ENCODE measurements at regions not wholly inside any gene's neighbourhood (a gene's known extent, or its start where the extent isn't known, plus 50 kb on each side); places are given as distances from the start of the nearest gene placed in this dataset.

DNA sequence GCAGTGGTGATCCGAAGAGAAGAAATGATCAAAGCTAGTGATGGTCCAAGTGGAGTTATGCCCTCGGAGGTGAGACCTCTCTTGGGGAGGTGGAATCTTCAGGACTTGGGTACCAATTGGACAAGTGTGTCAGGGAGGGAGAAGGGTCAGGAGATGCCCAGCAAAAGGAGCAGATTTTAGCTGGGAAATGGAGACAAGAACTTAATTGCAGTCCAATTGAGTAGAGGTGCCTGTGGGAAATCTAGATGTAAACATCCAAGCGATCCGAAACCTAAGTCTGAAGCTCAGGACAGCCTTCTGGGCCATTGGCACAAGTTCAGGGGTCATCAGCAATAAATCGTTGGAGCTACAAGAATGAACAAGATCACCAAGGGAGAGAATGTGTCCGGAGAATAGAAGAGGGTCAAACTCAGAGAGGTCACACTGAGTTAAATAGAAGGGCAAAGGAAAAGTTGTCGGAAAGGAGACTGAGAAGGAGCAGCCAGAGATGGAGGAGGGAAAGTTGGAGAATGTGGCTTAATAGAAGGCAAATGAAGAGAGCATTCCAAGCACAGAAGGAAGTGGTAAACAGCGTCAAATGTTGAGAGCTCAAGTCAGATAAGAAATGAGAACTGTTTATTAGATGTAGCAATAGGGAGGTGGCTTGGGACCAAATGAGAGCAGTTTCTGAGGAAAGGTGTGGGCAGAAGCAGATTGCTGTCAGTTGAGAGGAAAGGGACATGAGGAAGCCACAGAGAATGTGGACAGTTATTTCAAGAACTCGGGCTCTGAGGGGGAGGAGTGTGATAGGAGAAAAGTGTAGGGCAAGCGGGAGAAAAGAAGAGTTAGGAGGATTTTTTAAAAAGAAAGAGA, 64.2 kb upstream of the FNDC3B start:
- ATAC-seq, result no peak
- TF ChIP-seq ZC3H10 (CRISPR knock-in tag; IDR thresholded peaks at IDR 0.05), result no peak
- no peak for TF ChIP-seq ZNF565 (CRISPR knock-in tag; conservative IDR thresholded peaks at IDR 0.05; ENCODE audit: low read depth)

DNA sequence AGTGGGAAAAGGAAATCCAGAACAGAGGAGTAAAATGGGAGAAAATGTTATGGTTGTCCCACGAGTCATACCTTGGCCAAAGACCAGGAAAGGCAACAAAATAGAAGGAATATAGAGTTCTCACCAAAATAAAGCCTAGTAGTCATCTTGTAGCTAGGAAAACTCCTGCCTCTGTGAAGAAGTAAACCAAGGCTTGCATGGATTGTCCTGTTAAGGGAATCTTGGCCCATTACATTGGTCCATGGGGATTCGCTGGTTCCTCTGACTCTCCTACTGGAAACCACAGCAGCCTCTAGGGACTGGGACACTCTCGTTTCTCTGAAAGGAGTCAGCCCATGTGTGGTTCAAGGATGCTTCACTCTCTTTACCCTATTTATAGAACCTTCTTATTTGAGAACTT, 62.9 kb upstream of the FNDC3B start:
- ATAC-seq, result no peak
- TF ChIP-seq, protein P1, sequence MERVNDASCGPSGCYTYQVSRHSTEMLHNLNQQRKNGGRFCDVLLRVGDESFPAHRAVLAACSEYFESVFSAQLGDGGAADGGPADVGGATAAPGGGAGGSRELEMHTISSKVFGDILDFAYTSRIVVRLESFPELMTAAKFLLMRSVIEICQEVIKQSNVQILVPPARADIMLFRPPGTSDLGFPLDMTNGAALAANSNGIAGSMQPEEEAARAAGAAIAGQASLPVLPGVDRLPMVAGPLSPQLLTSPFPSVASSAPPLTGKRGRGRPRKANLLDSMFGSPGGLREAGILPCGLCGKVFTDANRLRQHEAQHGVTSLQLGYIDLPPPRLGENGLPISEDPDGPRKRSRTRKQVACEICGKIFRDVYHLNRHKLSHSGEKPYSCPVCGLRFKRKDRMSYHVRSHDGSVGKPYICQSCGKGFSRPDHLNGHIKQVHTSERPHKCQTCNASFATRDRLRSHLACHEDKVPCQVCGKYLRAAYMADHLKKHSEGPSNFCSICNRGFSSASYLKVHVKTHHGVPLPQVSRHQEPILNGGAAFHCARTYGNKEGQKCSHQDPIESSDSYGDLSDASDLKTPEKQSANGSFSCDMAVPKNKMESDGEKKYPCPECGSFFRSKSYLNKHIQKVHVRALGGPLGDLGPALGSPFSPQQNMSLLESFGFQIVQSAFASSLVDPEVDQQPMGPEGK (CRISPR knock-in tag; IDR thresholded peaks at IDR 0.05; ENCODE audit: borderline replicate concordance), result no peak
- TF ChIP-seq, protein P2, sequence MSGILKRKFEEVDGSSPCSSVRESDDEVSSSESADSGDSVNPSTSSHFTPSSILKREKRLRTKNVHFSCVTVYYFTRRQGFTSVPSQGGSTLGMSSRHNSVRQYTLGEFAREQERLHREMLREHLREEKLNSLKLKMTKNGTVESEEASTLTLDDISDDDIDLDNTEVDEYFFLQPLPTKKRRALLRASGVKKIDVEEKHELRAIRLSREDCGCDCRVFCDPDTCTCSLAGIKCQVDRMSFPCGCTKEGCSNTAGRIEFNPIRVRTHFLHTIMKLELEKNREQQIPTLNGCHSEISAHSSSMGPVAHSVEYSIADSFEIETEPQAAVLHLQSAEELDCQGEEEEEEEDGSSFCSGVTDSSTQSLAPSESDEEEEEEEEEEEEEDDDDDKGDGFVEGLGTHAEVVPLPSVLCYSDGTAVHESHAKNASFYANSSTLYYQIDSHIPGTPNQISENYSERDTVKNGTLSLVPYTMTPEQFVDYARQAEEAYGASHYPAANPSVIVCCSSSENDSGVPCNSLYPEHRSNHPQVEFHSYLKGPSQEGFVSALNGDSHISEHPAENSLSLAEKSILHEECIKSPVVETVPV (CRISPR knock-in tag; IDR thresholded peaks at IDR 0.05), result no peak
- TF ChIP-seq OSR1 (CRISPR knock-in tag; IDR thresholded peaks at IDR 0.05), result no peak
- TF ChIP-seq, protein P3, sequence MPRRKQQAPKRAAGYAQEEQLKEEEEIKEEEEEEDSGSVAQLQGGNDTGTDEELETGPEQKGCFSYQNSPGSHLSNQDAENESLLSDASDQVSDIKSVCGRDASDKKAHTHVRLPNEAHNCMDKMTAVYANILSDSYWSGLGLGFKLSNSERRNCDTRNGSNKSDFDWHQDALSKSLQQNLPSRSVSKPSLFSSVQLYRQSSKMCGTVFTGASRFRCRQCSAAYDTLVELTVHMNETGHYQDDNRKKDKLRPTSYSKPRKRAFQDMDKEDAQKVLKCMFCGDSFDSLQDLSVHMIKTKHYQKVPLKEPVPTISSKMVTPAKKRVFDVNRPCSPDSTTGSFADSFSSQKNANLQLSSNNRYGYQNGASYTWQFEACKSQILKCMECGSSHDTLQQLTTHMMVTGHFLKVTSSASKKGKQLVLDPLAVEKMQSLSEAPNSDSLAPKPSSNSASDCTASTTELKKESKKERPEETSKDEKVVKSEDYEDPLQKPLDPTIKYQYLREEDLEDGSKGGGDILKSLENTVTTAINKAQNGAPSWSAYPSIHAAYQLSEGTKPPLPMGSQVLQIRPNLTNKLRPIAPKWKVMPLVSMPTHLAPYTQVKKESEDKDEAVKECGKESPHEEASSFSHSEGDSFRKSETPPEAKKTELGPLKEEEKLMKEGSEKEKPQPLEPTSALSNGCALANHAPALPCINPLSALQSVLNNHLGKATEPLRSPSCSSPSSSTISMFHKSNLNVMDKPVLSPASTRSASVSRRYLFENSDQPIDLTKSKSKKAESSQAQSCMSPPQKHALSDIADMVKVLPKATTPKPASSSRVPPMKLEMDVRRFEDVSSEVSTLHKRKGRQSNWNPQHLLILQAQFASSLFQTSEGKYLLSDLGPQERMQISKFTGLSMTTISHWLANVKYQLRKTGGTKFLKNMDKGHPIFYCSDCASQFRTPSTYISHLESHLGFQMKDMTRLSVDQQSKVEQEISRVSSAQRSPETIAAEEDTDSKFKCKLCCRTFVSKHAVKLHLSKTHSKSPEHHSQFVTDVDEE (CRISPR knock-in tag; IDR thresholded peaks at IDR 0.05), result no peak
- TF ChIP-seq ZFP30 (CRISPR knock-in tag; IDR thresholded peaks at IDR 0.05), result no peak
- TF ChIP-seq PPARA (CRISPR knock-in tag; IDR thresholded peaks at IDR 0.05; ENCODE audit: borderline replicate concordance), result no peak
- no peak for TF ChIP-seq BACH2 (CRISPR knock-in tag; IDR thresholded peaks at IDR 0.05; ENCODE audit: borderline replicate concordance)
- TF ChIP-seq CSDC2 (CRISPR knock-in tag; IDR thresholded peaks at IDR 0.05), result no peak
- no peak for TF ChIP-seq ARNTL (CRISPR knock-in tag; IDR thresholded peaks at IDR 0.05; ENCODE audit: borderline replicate concordance, low read depth)
- TF ChIP-seq, protein P4, sequence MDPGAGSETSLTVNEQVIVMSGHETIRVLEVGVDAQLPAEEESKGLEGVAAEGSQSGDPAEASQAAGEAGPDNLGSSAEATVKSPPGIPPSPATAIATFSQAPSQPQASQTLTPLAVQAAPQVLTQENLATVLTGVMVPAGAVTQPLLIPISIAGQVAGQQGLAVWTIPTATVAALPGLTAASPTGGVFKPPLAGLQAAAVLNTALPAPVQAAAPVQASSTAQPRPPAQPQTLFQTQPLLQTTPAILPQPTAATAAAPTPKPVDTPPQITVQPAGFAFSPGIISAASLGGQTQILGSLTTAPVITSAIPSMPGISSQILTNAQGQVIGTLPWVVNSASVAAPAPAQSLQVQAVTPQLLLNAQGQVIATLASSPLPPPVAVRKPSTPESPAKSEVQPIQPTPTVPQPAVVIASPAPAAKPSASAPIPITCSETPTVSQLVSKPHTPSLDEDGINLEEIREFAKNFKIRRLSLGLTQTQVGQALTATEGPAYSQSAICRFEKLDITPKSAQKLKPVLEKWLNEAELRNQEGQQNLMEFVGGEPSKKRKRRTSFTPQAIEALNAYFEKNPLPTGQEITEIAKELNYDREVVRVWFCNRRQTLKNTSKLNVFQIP (CRISPR knock-in tag; IDR thresholded peaks at IDR 0.05; ENCODE audit: borderline replicate concordance, low read depth), result no peak
- TF ChIP-seq ZNF70 (CRISPR knock-in tag; IDR thresholded peaks at IDR 0.05), result no peak
- TF ChIP-seq ZC3H10 (CRISPR knock-in tag; IDR thresholded peaks at IDR 0.05), result no peak
- no peak for TF ChIP-seq ISL1 (CRISPR knock-in tag; IDR thresholded peaks at IDR 0.05)
- no peak for TF ChIP-seq RARB (CRISPR knock-in tag; IDR thresholded peaks at IDR 0.05)
- TF ChIP-seq SNAI2 (CRISPR knock-in tag; IDR thresholded peaks at IDR 0.05), result no peak
- TF ChIP-seq, protein P5, sequence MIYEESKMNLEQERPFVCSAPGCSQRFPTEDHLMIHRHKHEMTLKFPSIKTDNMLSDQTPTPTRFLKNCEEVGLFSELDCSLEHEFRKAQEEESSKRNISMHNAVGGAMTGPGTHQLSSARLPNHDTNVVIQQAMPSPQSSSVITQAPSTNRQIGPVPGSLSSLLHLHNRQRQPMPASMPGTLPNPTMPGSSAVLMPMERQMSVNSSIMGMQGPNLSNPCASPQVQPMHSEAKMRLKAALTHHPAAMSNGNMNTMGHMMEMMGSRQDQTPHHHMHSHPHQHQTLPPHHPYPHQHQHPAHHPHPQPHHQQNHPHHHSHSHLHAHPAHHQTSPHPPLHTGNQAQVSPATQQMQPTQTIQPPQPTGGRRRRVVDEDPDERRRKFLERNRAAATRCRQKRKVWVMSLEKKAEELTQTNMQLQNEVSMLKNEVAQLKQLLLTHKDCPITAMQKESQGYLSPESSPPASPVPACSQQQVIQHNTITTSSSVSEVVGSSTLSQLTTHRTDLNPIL (CRISPR knock-in tag; IDR thresholded peaks at IDR 0.05; ENCODE audit: low read depth), result no peak
- no peak for TF ChIP-seq GLIS3 (CRISPR knock-in tag; IDR thresholded peaks at IDR 0.05)

DNA sequence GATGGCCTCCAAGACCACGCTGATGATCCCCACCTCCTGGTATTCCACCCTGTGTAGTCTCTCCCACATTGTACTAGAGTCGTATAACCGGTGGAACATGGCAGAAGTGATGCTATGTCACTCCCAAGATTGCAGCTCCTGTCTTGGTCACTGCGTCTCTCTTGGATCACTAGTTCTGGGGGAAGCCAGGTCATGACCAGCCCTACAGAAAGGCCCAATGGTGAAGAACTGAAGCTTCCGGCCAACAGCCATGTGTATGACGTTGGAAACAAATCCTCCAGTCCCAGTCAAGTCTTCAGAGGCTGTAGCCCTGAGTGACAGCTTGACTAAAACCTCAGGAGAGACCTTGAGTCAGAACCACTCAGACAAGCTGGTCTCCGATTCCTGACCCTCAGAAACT, 61.9 kb upstream of the FNDC3B start:
- no peak for ATAC-seq
- TF ChIP-seq ZNF8 (CRISPR knock-in tag; IDR thresholded peaks at IDR 0.05) (no peak), SNAI2 (CRISPR knock-in tag; IDR thresholded peaks at IDR 0.05) (no peak), ISL1 (CRISPR knock-in tag; IDR thresholded peaks at IDR 0.05) (no peak)
- TF ChIP-seq, protein P3 (CRISPR knock-in tag; IDR thresholded peaks at IDR 0.05), result no peak
- TF ChIP-seq, protein P1 (CRISPR knock-in tag; IDR thresholded peaks at IDR 0.05; ENCODE audit: borderline replicate concordance), result no peak
- TF ChIP-seq, protein P2 (CRISPR knock-in tag; IDR thresholded peaks at IDR 0.05), result no peak
